Astrocyte (in vitro differentiated cells and primary cell): ENCODE measurements at regions not wholly inside any gene's neighbourhood (a gene's known extent, or its start where the extent isn't known, plus 50 kb on each side); places are given as distances from the start of the nearest gene placed in this dataset.

Experiments used
- DNase-seq: peaks from one replicate; pipeline ENCODE4 v3.0.0-alpha.2; 2010; ENCODE audit warnings: low read depth
- FAIRE-seq: peaks from 2 replicates; lab custom pipeline; 2011; peaks lifted over from hg19 to GRCh38; lab: Jason Lieb, UNC
- H2AFZ ChIP-seq: 2 replicates; pipeline ENCODE4 v1.6.0; 2012; ENCODE audit warnings: low read depth, low read length, inconsistent platforms
- H3K27ac ChIP-seq: 2 replicates; pipeline ENCODE4 v1.5.1; 2011; ENCODE audit warnings: low read depth, low read length, inconsistent platforms
- H3K27me3 ChIP-seq: 2 replicates; pipeline ENCODE4 v1.6.0; 2011; ENCODE audit warnings: low read length, inconsistent platforms; ENCODE audit not compliant: insufficient read depth
- H3K36me3 ChIP-seq: 2 replicates; pipeline ENCODE4 v1.5.1; 2011; ENCODE audit warnings: low read length, inconsistent platforms; ENCODE audit not compliant: insufficient read depth
- H3K4me1 ChIP-seq: 2 replicates; pipeline ENCODE4 v1.5.1; 2011; ENCODE audit warnings: low read length, inconsistent platforms; ENCODE audit not compliant: insufficient read depth
- H3K4me2 ChIP-seq: 2 replicates; pipeline ENCODE4 v1.6.0; 2012; ENCODE audit warnings: low read length, inconsistent platforms
- H3K4me3 ChIP-seq: 2 replicates; pipeline ENCODE4 v1.5.1; 2011; ENCODE audit warnings: low read depth, mild to moderate bottlenecking, low read length, inconsistent platforms; ENCODE audit not compliant: insufficient read depth
- H3K79me2 ChIP-seq: 2 replicates; pipeline ENCODE4 v1.6.0; 2012; ENCODE audit warnings: mild to moderate bottlenecking, low read length, inconsistent platforms; ENCODE audit not compliant: insufficient read depth
- H3K9ac ChIP-seq: 2 replicates; pipeline ENCODE4 v1.6.0; 2012; ENCODE audit warnings: mild to moderate bottlenecking, low read length, inconsistent platforms
- H3K9me3 ChIP-seq: 2 replicates; pipeline ENCODE4 v1.5.1; 2012; ENCODE audit warnings: low read depth, mild to moderate bottlenecking, low read length, inconsistent platforms; ENCODE audit not compliant: insufficient read depth
- H4K20me1 ChIP-seq: 2 replicates; pipeline ENCODE4 v1.6.0; 2012; ENCODE audit warnings: low read length, inconsistent platforms; ENCODE audit not compliant: insufficient read depth
- H3K27ac Mint-ChIP-seq: one replicate; pipeline ENCODE4 v1.8.0; 2021; ENCODE audit warnings: mild to moderate bottlenecking, mixed read lengths; ENCODE audit not compliant: unreplicated experiment
- H3K27me3 Mint-ChIP-seq: one replicate; pipeline ENCODE4 v1.8.0; 2021; ENCODE audit warnings: low read depth, mixed read lengths; ENCODE audit not compliant: unreplicated experiment
- H3K36me3 Mint-ChIP-seq: one replicate; pipeline ENCODE4 v1.8.0; 2021; ENCODE audit warnings: low read depth, mixed read lengths; ENCODE audit not compliant: unreplicated experiment
- H3K4me1 Mint-ChIP-seq: one replicate; pipeline ENCODE4 v1.8.0; 2021; ENCODE audit warnings: low read depth, mixed read lengths; ENCODE audit not compliant: unreplicated experiment
- H3K4me3 Mint-ChIP-seq: one replicate; pipeline ENCODE4 v1.8.0; 2021; ENCODE audit warnings: mild to moderate bottlenecking, moderate library complexity, mixed read lengths; ENCODE audit not compliant: unreplicated experiment
- H3K9me3 Mint-ChIP-seq: one replicate; pipeline ENCODE4 v1.8.0; 2021; ENCODE audit warnings: mild to moderate bottlenecking, mixed read lengths; ENCODE audit not compliant: unreplicated experiment
- EZH2 ChIP-seq: IDR thresholded peaks from 2 replicates; pipeline ENCODE4 v1.6.1; 2012; ENCODE audit warnings: mild to moderate bottlenecking, low read length, inconsistent platforms; ENCODE audit not compliant: insufficient read depth
- TF ChIP-seq, protein P1 (sequence below): IDR thresholded peaks from 2 replicates; pipeline ENCODE4 v1.5.1; 2011; ENCODE audit warnings: low read depth, mild to moderate bottlenecking, inconsistent platforms, low read length, moderate library complexity; ENCODE audit not compliant: insufficient read depth

DNA sequence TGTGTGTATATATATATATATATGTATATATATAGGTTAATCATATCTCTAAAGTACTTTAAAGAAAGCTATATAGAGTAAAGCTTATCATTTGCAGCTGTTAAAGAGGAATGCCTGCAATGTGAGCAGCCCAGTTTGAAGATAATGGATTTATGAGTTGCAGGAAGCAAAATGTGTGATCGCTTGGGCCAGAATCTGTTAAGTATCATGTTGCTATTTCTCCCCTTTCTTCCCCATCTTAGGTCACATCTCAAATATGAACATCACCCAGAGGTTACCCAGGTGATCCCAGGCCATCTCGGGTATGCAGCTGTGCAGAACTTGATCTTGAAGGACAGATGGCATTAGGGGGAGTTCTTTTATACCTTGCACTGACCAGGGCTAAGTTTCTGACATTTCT lies 316.5 kb downstream of the MTX2 start:
- Histone ChIP-seq H4K20me1 (no peaks in the 10 kb centered on the region), H3K27ac (no peak overlapping the region), H3K79me2 (no peaks in the 10 kb centered on the region), H3K9me3 (no peaks in the 10 kb centered on the region), H3K4me3 (no peak overlapping the region), H3K4me1 (peaks cover 25% of the 10 kb centered on the region), H3K36me3 (no peaks in the 10 kb centered on the region), H3K4me2 (no peak overlapping the region), H2AFZ (no peak overlapping the region), H3K27me3 (no peaks in the 10 kb centered on the region), H3K9ac (no peak overlapping the region)
- Mint-ChIP-seq H3K27ac (no peak overlapping the region), H3K9me3 (no peaks in the 10 kb centered on the region), H3K27me3 (no peaks in the 10 kb centered on the region), H3K4me3 (no peak overlapping the region), H3K4me1 (peaks cover 33% of the 10 kb centered on the region), H3K36me3 (no peaks in the 10 kb centered on the region)
- no peak for TF ChIP-seq EZH2
- DNase-seq, result no peak
- no peak for FAIRE-seq

- H3K27ac ChIP-seq, result no peak overlapping the region
- Mint-ChIP-seq H3K27ac (no peak overlapping the region), H3K4me1 (peaks cover 9% of the 10 kb centered on the region), H3K27me3 (no peaks in the 10 kb centered on the region), H3K36me3 (no peaks in the 10 kb centered on the region), H3K9me3 (peaks cover 2% of the 10 kb centered on the region), H3K4me3 (no peak overlapping the region)
- no peak overlapping the region for H3K9ac ChIP-seq
- no peak overlapping the region for H3K4me3 ChIP-seq
- no peaks in the 10 kb centered on the region for H3K27me3 ChIP-seq
- peaks cover 5% of the 10 kb centered on the region for H3K4me1 ChIP-seq
- H3K4me2 ChIP-seq, result no peak overlapping the region
- H4K20me1 ChIP-seq, result no peaks in the 10 kb centered on the region
- no peaks in the 10 kb centered on the region for H3K79me2 ChIP-seq
- no peak overlapping the region for H2AFZ ChIP-seq
- H3K36me3 ChIP-seq, result no peaks in the 10 kb centered on the region
- no peaks in the 10 kb centered on the region for H3K9me3 ChIP-seq
- FAIRE-seq, result no peak
- DNase-seq, result no peak
- TF ChIP-seq, protein P1, sequence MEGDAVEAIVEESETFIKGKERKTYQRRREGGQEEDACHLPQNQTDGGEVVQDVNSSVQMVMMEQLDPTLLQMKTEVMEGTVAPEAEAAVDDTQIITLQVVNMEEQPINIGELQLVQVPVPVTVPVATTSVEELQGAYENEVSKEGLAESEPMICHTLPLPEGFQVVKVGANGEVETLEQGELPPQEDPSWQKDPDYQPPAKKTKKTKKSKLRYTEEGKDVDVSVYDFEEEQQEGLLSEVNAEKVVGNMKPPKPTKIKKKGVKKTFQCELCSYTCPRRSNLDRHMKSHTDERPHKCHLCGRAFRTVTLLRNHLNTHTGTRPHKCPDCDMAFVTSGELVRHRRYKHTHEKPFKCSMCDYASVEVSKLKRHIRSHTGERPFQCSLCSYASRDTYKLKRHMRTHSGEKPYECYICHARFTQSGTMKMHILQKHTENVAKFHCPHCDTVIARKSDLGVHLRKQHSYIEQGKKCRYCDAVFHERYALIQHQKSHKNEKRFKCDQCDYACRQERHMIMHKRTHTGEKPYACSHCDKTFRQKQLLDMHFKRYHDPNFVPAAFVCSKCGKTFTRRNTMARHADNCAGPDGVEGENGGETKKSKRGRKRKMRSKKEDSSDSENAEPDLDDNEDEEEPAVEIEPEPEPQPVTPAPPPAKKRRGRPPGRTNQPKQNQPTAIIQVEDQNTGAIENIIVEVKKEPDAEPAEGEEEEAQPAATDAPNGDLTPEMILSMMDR, result no peak
- no peak for TF ChIP-seq EZH2
Measured at GRCh38 chr2:176589287-176589686, 320.0 kb downstream of the MTX2 start.

DNA sequence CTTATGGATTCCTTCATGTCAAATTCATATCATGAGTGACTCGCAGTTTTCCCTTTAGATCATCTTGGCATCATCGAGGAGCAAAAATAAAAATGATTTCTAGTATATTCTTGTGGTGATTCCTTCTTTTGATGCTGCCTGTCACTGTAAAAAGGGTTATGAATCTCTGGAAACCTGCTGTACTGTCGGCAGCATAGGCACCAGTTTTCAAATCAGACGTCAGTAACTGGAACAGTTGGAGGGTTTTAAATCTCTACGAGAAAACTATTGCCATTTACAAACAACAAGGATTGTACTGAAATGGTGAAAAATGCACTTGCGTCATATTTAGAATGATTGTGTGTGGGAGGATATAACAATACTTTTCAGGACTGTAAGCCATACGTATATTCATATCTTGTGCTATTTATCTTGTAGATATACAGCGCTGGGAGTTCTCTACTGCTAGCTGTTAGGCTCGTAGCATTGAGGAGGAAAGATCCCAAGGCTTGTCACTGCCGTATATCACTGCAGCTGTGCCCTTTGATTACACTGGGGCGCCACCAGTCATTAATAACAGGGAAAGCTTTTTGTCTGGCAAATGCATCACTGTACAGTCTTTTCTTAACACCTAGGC lies 320.7 kb downstream of the MTX2 start:
- Mint-ChIP-seq H3K9me3 (peaks cover 2% of the 10 kb centered on the region), H3K27ac (no peak overlapping the region), H3K4me3 (no peak overlapping the region), H3K27me3 (peaks cover 1% of the 10 kb centered on the region), H3K36me3 (no peaks in the 10 kb centered on the region), H3K4me1 (peaks cover 7% of the 10 kb centered on the region)
- H3K9me3 ChIP-seq, result no peaks in the 10 kb centered on the region
- H3K79me2 ChIP-seq, result no peaks in the 10 kb centered on the region
- H2AFZ ChIP-seq, result no peak overlapping the region
- DNase-seq (no peak), FAIRE-seq (no peak)
- TF ChIP-seq EZH2, result no peak
- TF ChIP-seq, protein P1, result no peak
- no peaks in the 10 kb centered on the region for H3K4me1 ChIP-seq
- no peaks in the 10 kb centered on the region for H3K36me3 ChIP-seq
- no peak overlapping the region for H3K27ac ChIP-seq
- no peak overlapping the region for H3K4me3 ChIP-seq
- H3K27me3 ChIP-seq, result no peaks in the 10 kb centered on the region
- H4K20me1 ChIP-seq, result no peaks in the 10 kb centered on the region
- H3K9ac ChIP-seq, result no peak overlapping the region
- no peak overlapping the region for H3K4me2 ChIP-seq
